GM23338 (cell line): ENCODE measurements at regions not wholly inside any gene's neighbourhood (a gene's known extent, or its start where the extent isn't known, plus 50 kb on each side); places are given as distances from the start of the nearest gene placed in this dataset.

Experiments
- ATAC-seq: fragments of 200-7000 bp; cut with Tn5 transposase; 3 replicates; pipeline ENCODE4 v1.9.1; 2020
- DNase-seq: peaks from one replicate; pipeline ENCODE4 v3.0.0-alpha.2; 2015; ENCODE audit warnings: low spot score
- H2AFZ ChIP-seq: fragments of 200-600 bp; sonication (generic); 2 replicates; pipeline ENCODE4 v1.8.0; 2016; ENCODE audit warnings: antibody characterized with exemption, mild to moderate bottlenecking, moderate library complexity
- H3F3A ChIP-seq: fragments of 200-600 bp; sonication (generic); replicated peaks from 2 replicates; pipeline ENCODE4 v1.8.0; 2017; ENCODE audit warnings: antibody characterized with exemption, mixed run types, low read depth
- H3K27ac ChIP-seq: fragments of 200-600 bp; sonication (generic); 2 replicates; pipeline ENCODE4 v1.6.1; 2016; ENCODE audit warnings: low read depth
- H3K27me3 ChIP-seq: fragments of 200-600 bp; sonication (generic); 2 replicates; pipeline ENCODE4 v1.8.0; 2016; ENCODE audit warnings: mild to moderate bottlenecking, mixed run types, moderate library complexity; ENCODE audit not compliant: insufficient read depth
- H3K36me3 ChIP-seq: fragments of 200-600 bp; sonication (generic); 2 replicates; pipeline ENCODE4 v1.8.0; 2016; ENCODE audit warnings: mild to moderate bottlenecking; ENCODE audit not compliant: insufficient read depth
- H3K4me1 ChIP-seq: fragments of 200-600 bp; sonication (generic); 2 replicates; pipeline ENCODE4 v1.8.0; 2016; ENCODE audit warnings: mild to moderate bottlenecking, moderate library complexity; ENCODE audit not compliant: insufficient read depth
- H3K4me2 ChIP-seq: fragments of 200-600 bp; sonication (generic); 2 replicates; pipeline ENCODE4 v1.7.1; 2017; ENCODE audit warnings: mixed run types
- H3K4me3 ChIP-seq: fragments of 200-600 bp; sonication (generic); 2 replicates; pipeline ENCODE4 v1.6.1; 2016; ENCODE audit warnings: mixed run types
- H3K79me2 ChIP-seq: fragments of 200-600 bp; sonication (generic); replicated peaks from 2 replicates; pipeline ENCODE4 v1.8.0; 2017; ENCODE audit warnings: mild to moderate bottlenecking; ENCODE audit not compliant: insufficient read depth
- H3K9me2 ChIP-seq: fragments of 200-600 bp; sonication (generic); 2 replicates; pipeline ENCODE4 v1.8.0; 2017; ENCODE audit not compliant: insufficient read depth
- H4K20me1 ChIP-seq: fragments of 200-600 bp; sonication (generic); replicated peaks from 2 replicates; pipeline ENCODE4 v1.8.0; 2017; ENCODE audit warnings: mild to moderate bottlenecking; ENCODE audit not compliant: insufficient read depth
- H3K27ac Mint-ChIP-seq: 2 replicates; pipeline ENCODE4 v1.8.0; 2020; ENCODE audit warnings: inconsistent platforms, mild to moderate bottlenecking, moderate library complexity, mixed read lengths
- H3K27me3 Mint-ChIP-seq: 3 replicates; pipeline ENCODE4 v1.8.0; 2022; ENCODE audit warnings: low read depth, mild to moderate bottlenecking, moderate library complexity, mixed read lengths, inconsistent platforms; ENCODE audit not compliant: insufficient read depth, poor library complexity
- H3K36me3 Mint-ChIP-seq: 3 replicates; pipeline ENCODE4 v1.8.0; 2021; ENCODE audit warnings: low read depth, mild to moderate bottlenecking, inconsistent platforms, moderate library complexity, mixed read lengths
- H3K4me1 Mint-ChIP-seq: 3 replicates; pipeline ENCODE4 v1.8.0; 2020; ENCODE audit warnings: mild to moderate bottlenecking, inconsistent platforms, mixed read lengths
- H3K4me3 Mint-ChIP-seq: 3 replicates; pipeline ENCODE4 v1.8.0; 2021; ENCODE audit warnings: moderate library complexity, mild to moderate bottlenecking, inconsistent platforms, mixed read lengths
- H3K9me3 Mint-ChIP-seq: 3 replicates; pipeline ENCODE4 v1.8.0; 2020; ENCODE audit warnings: moderate library complexity, mild to moderate bottlenecking, inconsistent platforms, mixed read lengths
- CREB1 ChIP-seq: fragments of 250-450 bp; sonication (Bioruptor Pico); IDR thresholded peaks from 2 replicates; pipeline ENCODE4 v1.5.0; 2020; ENCODE audit warnings: low read depth, mild to moderate bottlenecking, moderate library complexity
- CTCF ChIP-seq, 2 experiments: fragments of 200-600 bp in 1 of 2; sonication (generic) in 1 of 2; conservative IDR thresholded peaks; 2 replicates each; pipeline versions ENCODE4 v1.5.1 to v1.6.1; 2016 to 2017; ENCODE audit warnings: antibody characterized with exemption in 2 of 2, low read depth in 2 of 2, mild to moderate bottlenecking in 2 of 2, moderate library complexity in 1 of 2
- ETS1 ChIP-seq: IDR thresholded peaks from 2 replicates; pipeline ENCODE4 v1.6.1; 2016; ENCODE audit warnings: antibody characterized with exemption
- EZH2 ChIP-seq: fragments of 200-600 bp; sonication (generic); IDR thresholded peaks from one replicate; pipeline ENCODE4 v1.8.0; 2017; ENCODE audit warnings: antibody characterized with exemption, mild to moderate bottlenecking, low read depth; ENCODE audit not compliant: unreplicated experiment
- EZH2phosphoT487 ChIP-seq: fragments of 200-600 bp; sonication (generic); IDR thresholded peaks from one replicate; pipeline ENCODE4 v1.8.1; 2018; ENCODE audit warnings: antibody characterized with exemption; ENCODE audit not compliant: unreplicated experiment
- POLR2AphosphoS5 ChIP-seq: IDR thresholded peaks from 2 replicates; pipeline ENCODE4 v1.6.1; 2016; ENCODE audit warnings: antibody characterized with exemption, low read depth
- REST ChIP-seq: IDR thresholded peaks from one replicate; pipeline ENCODE4 v1.6.1; 2018; ENCODE audit warnings: antibody characterized with exemption; ENCODE audit not compliant: unreplicated experiment
- ZNF114 ChIP-seq: fragments of 250-450 bp; sonication (Bioruptor Pico); IDR thresholded peaks from 2 replicates; pipeline ENCODE4 v1.5.0; 2020; ENCODE audit warnings: mild to moderate bottlenecking, moderate library complexity
- ZNF331 ChIP-seq: fragments of 250-450 bp; sonication (Bioruptor Pico); IDR thresholded peaks from 2 replicates; pipeline ENCODE4 v1.5.0; 2020; ENCODE audit warnings: low read depth, mild to moderate bottlenecking, moderate library complexity

- TF ChIP-seq CREB1 (CRISPR knock-in tag) (no peak), CTCF (conservative IDR thresholded peaks at IDR 0.05; ENCODE audit: low read depth in 2 of 2) (no peak), ZNF331 (no peak), EZH2 (no peak), ZNF114 (CRISPR knock-in tag) (no peak), ETS1 (no peak)
These were observed 229.0 kb downstream of the KLF5 start (continued) for GRCh38 chr13:73287831-73288230.

GRCh38 chr13:73286942-73287620 is 228.3 kb downstream of the KLF5 start:
- no peaks in the 10 kb centered on the region for H3K4me1 ChIP-seq
- H3K36me3 ChIP-seq: no peaks in the 10 kb centered on the region
- DNase-seq (no peak), ATAC-seq (no peak)
- Mint-ChIP-seq H3K27me3 (peaks cover 2% of the 10 kb centered on the region), H3K4me3 (no peak overlapping the region), H3K36me3 (no peaks in the 10 kb centered on the region), H3K4me1 (no peaks in the 10 kb centered on the region; the same call in 2 of the 3 replicates), H3K9me3 (no peaks in the 10 kb centered on the region), H3K27ac (no peak overlapping the region)
- H2AFZ ChIP-seq: no peak overlapping the region
- no peak overlapping the region for H3K4me3 ChIP-seq
- no peaks in the 10 kb centered on the region for H3K79me2 ChIP-seq
- H3K27ac ChIP-seq: no peak overlapping the region
- no peaks in the 10 kb centered on the region for H3K9me2 ChIP-seq
- no peaks in the 10 kb centered on the region for H3F3A ChIP-seq
- no peaks in the 10 kb centered on the region for H4K20me1 ChIP-seq
- H3K4me2 ChIP-seq: no peak overlapping the region
- no peaks in the 10 kb centered on the region for H3K27me3 ChIP-seq
- TF ChIP-seq EZH2 (no peak), REST (no peak), POLR2AphosphoS5 (no peak), CTCF (conservative IDR thresholded peaks at IDR 0.05; ENCODE audit: low read depth in 2 of 2) (no peak), ZNF114 (CRISPR knock-in tag) (no peak), EZH2phosphoT487 (no peak), ZNF331 (no peak)
